HCT116 (cell line): ENCODE measurements at regions not wholly inside any gene's neighbourhood (a gene's known extent, or its start where the extent isn't known, plus 50 kb on each side); places are given as distances from the start of the nearest gene placed in this dataset.

ENCODE experiments used
- CBX3 ChIP-seq: IDR thresholded peaks from 2 replicates; pipeline ENCODE4 v1.6.1; 2012; ENCODE audit warnings: low read depth
- CTCF ChIP-seq, 3 experiments: fragments of 200-600 bp in 1 of 3; sonication (generic) in 1 of 3; IDR thresholded peaks in 2 of 3; conservative IDR thresholded peaks in 1 of 3; 2 replicates each; pipeline ENCODE4 v1.5.1; 2012 to 2017; ENCODE audit warnings: low read depth in 2 of 3, low read length in 2 of 3, antibody characterized with exemption in 1 of 3, borderline replicate concordance in 1 of 3, control low read depth in 1 of 3, mild to moderate bottlenecking in 1 of 3, mixed read lengths in 1 of 3, mixed run types in 1 of 3, moderate library complexity in 1 of 3; ENCODE audit not compliant: insufficient read depth in 1 of 3
- JUND ChIP-seq: IDR thresholded peaks from 2 replicates; pipeline ENCODE4 v1.6.1; 2012
- POLR2A ChIP-seq: IDR thresholded peaks from 2 replicates; pipeline ENCODE4 v1.7.0; 2011; ENCODE audit warnings: borderline replicate concordance; ENCODE audit not compliant: insufficient read depth, insufficient read length; ENCODE audit errors: extremely low read depth
- POLR2AphosphoS5 ChIP-seq: IDR thresholded peaks from 2 replicates; pipeline ENCODE4 v1.6.1; 2011; ENCODE audit warnings: mild to moderate bottlenecking, low read depth, low read length, moderate library complexity
- RAD21 ChIP-seq: IDR thresholded peaks from 2 replicates; pipeline ENCODE4 v1.6.1; 2012; ENCODE audit warnings: low read depth, mild to moderate bottlenecking
- ZNF274 ChIP-seq: fragments of 200-500 bp; sonication (Bioruptor generic); IDR thresholded peaks from 2 replicates; pipeline ENCODE4 v1.6.1; 2014; ENCODE audit warnings: mild to moderate bottlenecking, low read depth, low read length, inconsistent platforms

GRCh38 chr1:162943622-162944021 is 82.6 kb upstream of the CCDC190 start:
- TF ChIP-seq POLR2A (no peak), POLR2AphosphoS5 (no peak), CTCF (IDR thresholded peaks at IDR 0.05 in 2 of 3, conservative IDR thresholded peaks at IDR 0.05 in 1 of 3; ENCODE audit: borderline replicate concordance in 1 of 3, insufficient read depth in 1 of 3, low read depth in 2 of 3, low read length in 2 of 3) (no peak), ZNF274 (no peak), CBX3 (no peak), RAD21 (no peak), JUND (no peak)
